Duodenal mucosa (tissue), 2 donors: ENCODE measurements at regions not wholly inside any gene's neighbourhood (a gene's known extent, or its start where the extent isn't known, plus 50 kb on each side); places are given as distances from the start of the nearest gene placed in this dataset.

Source experiments
- H3K27ac ChIP-seq: one replicate; pipeline ENCODE4 v1.7.0; 2013; ENCODE audit warnings: low read depth, low read length
- H3K27me3 ChIP-seq, 2 donors: one replicate each; pipeline ENCODE4 v1.7.0; 2013; ENCODE audit warnings: low read length in 2 of 2, control low read depth in 1 of 2; ENCODE audit not compliant: insufficient read depth in 2 of 2, control insufficient read depth in 1 of 2
- H3K36me3 ChIP-seq, 2 donors: one replicate each; pipeline ENCODE4 v1.7.0; 2013; ENCODE audit warnings: low read length in 2 of 2, control low read depth in 1 of 2; ENCODE audit not compliant: insufficient read depth in 2 of 2, control insufficient read depth in 1 of 2
- H3K4me1 ChIP-seq, 2 donors: one replicate each; pipeline ENCODE4 v1.7.0; 2013; ENCODE audit warnings: low read length in 2 of 2, control low read depth in 1 of 2; ENCODE audit not compliant: insufficient read depth in 2 of 2, control insufficient read depth in 1 of 2
- H3K4me3 ChIP-seq, 2 donors: one replicate each; pipeline ENCODE4 v1.7.0; 2013; ENCODE audit warnings: low read length in 2 of 2, low read depth in 1 of 2
- H3K9ac ChIP-seq, 2 donors: one replicate each; pipeline ENCODE4 v1.7.0; 2013; ENCODE audit warnings: low read length in 2 of 2, low read depth in 1 of 2
- H3K9me3 ChIP-seq, 2 donors: one replicate each; pipeline ENCODE4 v1.7.0; 2013; ENCODE audit warnings: low read length in 2 of 2, control low read depth in 1 of 2; ENCODE audit not compliant: control insufficient read depth in 1 of 2

GRCh38 chr20:22006306-22006705 is 300.8 kb downstream of the PAX1 start:
- no peak overlapping the region for H3K4me3 ChIP-seq
- no peaks in the 10 kb centered on the region for H3K36me3 ChIP-seq
- no peaks in the 10 kb centered on the region for H3K4me1 ChIP-seq
- H3K27ac ChIP-seq: no peak overlapping the region
- H3K27me3 ChIP-seq: no peaks in the 10 kb centered on the region
- H3K9ac ChIP-seq: no peak overlapping the region
- no peaks in the 10 kb centered on the region for H3K9me3 ChIP-seq

GRCh38 chr20:22005535-22005934 is 300.1 kb downstream of the PAX1 start:
- no peaks in the 10 kb centered on the region for H3K9me3 ChIP-seq
- no peaks in the 10 kb centered on the region for H3K36me3 ChIP-seq
- no peak overlapping the region for H3K9ac ChIP-seq
- H3K27ac ChIP-seq: no peak overlapping the region
- no peaks in the 10 kb centered on the region for H3K27me3 ChIP-seq
- H3K4me1 ChIP-seq: no peaks in the 10 kb centered on the region
- no peak overlapping the region for H3K4me3 ChIP-seq

GRCh38 chr20:22004946-22005345 is 299.5 kb downstream of the PAX1 start:
- no peak overlapping the region for H3K9ac ChIP-seq
- no peaks in the 10 kb centered on the region for H3K36me3 ChIP-seq
- H3K4me3 ChIP-seq: no peak overlapping the region
- H3K9me3 ChIP-seq: no peaks in the 10 kb centered on the region
- H3K4me1 ChIP-seq: no peaks in the 10 kb centered on the region
- H3K27me3 ChIP-seq: no peaks in the 10 kb centered on the region
- no peak overlapping the region for H3K27ac ChIP-seq

- H3K27ac ChIP-seq: no peak overlapping the region
- no peaks in the 10 kb centered on the region for H3K27me3 ChIP-seq
- no peaks in the 10 kb centered on the region for H3K36me3 ChIP-seq
- no peak overlapping the region for H3K9ac ChIP-seq
- H3K4me3 ChIP-seq: no peak overlapping the region
- no peaks in the 10 kb centered on the region for H3K9me3 ChIP-seq
- H3K4me1 ChIP-seq: no peaks in the 10 kb centered on the region
These were observed 298.2 kb downstream of the PAX1 start for GRCh38 chr20:22003680-22004079.

DNA sequence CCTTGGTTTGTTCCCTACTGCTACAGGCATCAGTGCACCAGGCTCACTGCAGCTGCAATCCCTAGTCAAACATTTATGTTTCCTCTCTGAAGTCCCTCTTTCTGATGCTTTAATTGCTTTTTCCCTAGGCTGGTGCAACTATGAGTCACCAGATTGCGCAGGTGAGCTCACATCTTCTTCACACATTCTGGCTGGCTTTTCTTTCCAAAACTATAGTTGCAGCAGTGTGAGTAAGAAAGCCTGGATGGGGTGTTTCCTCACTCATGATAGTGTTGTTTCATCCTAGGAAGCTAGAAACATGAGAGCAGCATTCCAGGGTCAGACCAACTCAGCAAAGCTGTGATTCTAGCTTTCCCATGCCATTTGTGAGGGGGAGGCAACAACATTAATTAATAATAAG is 296.4 kb downstream of the PAX1 start:
- H3K27me3 ChIP-seq: no peaks in the 10 kb centered on the region
- no peak overlapping the region for H3K27ac ChIP-seq
- H3K4me3 ChIP-seq: no peak overlapping the region
- no peaks in the 10 kb centered on the region for H3K4me1 ChIP-seq
- no peaks in the 10 kb centered on the region for H3K9me3 ChIP-seq
- H3K9ac ChIP-seq: no peak overlapping the region
- no peaks in the 10 kb centered on the region for H3K36me3 ChIP-seq

DNA sequence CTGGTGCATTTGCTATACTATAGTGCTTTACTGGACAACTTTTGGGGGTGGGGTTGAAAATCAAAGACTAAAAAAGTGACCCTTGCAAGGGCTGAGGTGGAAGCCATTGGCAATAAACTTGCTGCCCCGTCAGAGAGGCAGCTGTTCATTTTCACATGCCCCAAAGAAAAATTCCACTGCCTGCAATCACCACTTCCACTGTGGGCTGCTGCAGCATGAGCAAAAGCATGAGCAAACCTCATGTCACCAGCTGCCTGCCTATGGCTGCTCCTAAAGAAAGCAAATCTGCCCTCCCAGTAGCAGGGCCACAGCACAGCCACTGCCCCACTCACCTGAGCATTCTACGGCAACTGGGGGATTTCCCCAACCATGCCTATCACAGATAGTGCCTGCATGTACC is 290.0 kb downstream of the PAX1 start:
- H3K36me3 ChIP-seq: no peaks in the 10 kb centered on the region
- no peaks in the 10 kb centered on the region for H3K27me3 ChIP-seq
- H3K4me1 ChIP-seq: no peaks in the 10 kb centered on the region
- H3K9ac ChIP-seq: no peak overlapping the region
- no peaks in the 10 kb centered on the region for H3K9me3 ChIP-seq
- H3K27ac ChIP-seq: no peak overlapping the region
- no peak overlapping the region for H3K4me3 ChIP-seq

DNA sequence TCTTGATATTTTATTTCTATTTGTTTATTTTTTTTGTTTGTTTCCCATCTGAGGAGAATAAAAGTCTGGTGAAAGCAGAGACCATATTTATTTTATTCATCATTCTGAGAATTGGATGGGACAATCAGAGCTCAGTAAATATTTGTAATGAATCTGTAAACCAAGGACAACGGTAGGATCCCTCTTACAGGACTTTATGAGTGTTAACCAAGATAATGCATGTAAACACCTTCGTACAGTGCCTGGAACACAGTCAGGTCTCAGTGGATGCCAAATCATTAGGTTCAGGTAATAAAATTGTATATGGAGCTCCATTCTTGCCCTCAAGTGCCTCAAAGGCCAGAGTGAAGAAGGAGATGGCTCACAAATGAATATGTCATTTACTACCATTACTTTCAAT is 288.7 kb downstream of the PAX1 start:
- H3K4me3 ChIP-seq: no peak overlapping the region
- no peak overlapping the region for H3K27ac ChIP-seq
- no peaks in the 10 kb centered on the region for H3K9me3 ChIP-seq
- no peaks in the 10 kb centered on the region for H3K27me3 ChIP-seq
- no peak overlapping the region for H3K9ac ChIP-seq
- no peaks in the 10 kb centered on the region for H3K4me1 ChIP-seq
- no peaks in the 10 kb centered on the region for H3K36me3 ChIP-seq

DNA sequence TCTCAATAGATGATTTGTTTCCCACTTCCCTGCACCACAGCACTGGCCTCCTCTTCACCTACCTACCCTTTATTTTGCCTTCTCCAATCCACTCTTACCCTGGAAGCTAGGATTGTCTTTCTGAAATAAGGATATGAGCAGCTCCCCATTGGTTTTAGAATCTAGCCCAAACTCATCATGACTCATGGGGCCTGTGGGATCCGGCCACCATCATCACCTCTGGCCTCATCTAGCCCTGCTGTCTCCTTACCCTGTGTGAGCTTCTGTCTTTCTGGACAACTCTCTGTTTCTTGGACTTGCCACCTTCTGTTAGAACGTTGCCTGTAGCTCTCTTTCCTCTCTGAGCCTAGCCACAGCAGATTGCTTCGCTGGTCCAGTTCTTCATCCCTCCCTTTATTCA is 277.1 kb downstream of the PAX1 start:
- no peaks in the 10 kb centered on the region for H3K27me3 ChIP-seq
- H3K9me3 ChIP-seq: no peaks in the 10 kb centered on the region
- no peaks in the 10 kb centered on the region for H3K4me1 ChIP-seq
- H3K9ac ChIP-seq: no peak overlapping the region
- H3K27ac ChIP-seq: no peak overlapping the region
- no peaks in the 10 kb centered on the region for H3K36me3 ChIP-seq
- H3K4me3 ChIP-seq: no peak overlapping the region

GRCh38 chr20:21981597-21982344 is 276.3 kb downstream of the PAX1 start:
- Histone ChIP-seq H3K27me3 (no peaks in the 10 kb centered on the region), H3K4me3 (no peak overlapping the region), H3K36me3 (no peaks in the 10 kb centered on the region), H3K9ac (no peak overlapping the region), H3K27ac (no peak overlapping the region), H3K4me1 (no peaks in the 10 kb centered on the region), H3K9me3 (no peaks in the 10 kb centered on the region)

DNA sequence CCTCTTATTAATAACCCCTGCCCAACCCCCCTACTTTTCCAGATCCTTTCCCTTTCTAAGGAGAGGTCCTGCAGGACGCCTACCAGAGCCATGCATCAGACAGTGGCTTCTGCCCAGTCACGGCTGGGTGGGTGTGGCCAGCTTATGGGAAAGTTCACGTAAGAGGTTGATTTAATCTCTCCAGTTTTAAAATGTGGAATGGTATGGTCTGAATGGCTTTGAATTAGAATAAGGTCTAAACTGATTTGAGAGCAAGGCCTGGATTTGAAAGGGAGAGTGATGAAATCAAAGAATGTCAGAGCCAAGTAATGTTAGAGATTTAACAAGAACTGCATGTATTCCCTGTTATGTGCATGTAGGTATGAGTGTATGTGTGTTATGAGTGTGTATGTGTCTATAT is 275.7 kb downstream of the PAX1 start:
- Histone ChIP-seq H3K9ac (no peak overlapping the region), H3K27me3 (no peaks in the 10 kb centered on the region)

GRCh38 chr20:21971436-21971835 is 266.0 kb downstream of the PAX1 start:
- Histone ChIP-seq H3K9ac (no peak overlapping the region), H3K27ac (no peak overlapping the region), H3K4me3 (no peak overlapping the region), H3K27me3 (no peaks in the 10 kb centered on the region), H3K9me3 (no peaks in the 10 kb centered on the region), H3K4me1 (no peaks in the 10 kb centered on the region), H3K36me3 (no peaks in the 10 kb centered on the region)

More for the DNA sequence above, 275.7 kb downstream of the PAX1 start:
- Histone ChIP-seq H3K9me3 (no peaks in the 10 kb centered on the region), H3K27ac (no peak overlapping the region), H3K4me1 (no peaks in the 10 kb centered on the region), H3K4me3 (no peak overlapping the region), H3K36me3 (no peaks in the 10 kb centered on the region)
